MM.1S (cell line): ENCODE measurements at regions not wholly inside any gene's neighbourhood (a gene's known extent, or its start where the extent isn't known, plus 50 kb on each side); places are given as distances from the start of the nearest gene placed in this dataset.

ENCODE experiments used
- DNase-seq: peaks from one replicate; pipeline ENCODE4 v3.0.0-alpha.2; 2015
- H2AFZ ChIP-seq: fragments of 300-600 bp; sonication (generic); 2 replicates; pipeline ENCODE4 v1.6.0; 2016; ENCODE audit warnings: antibody characterized with exemption, low read length
- H3F3A ChIP-seq: fragments of 300-600 bp; sonication (generic); 2 replicates; pipeline ENCODE4 v1.6.1; 2016; ENCODE audit warnings: mild to moderate bottlenecking, antibody characterized with exemption, low read length, moderate library complexity, mixed read lengths; ENCODE audit not compliant: insufficient read depth
- H3K27ac ChIP-seq: fragments of 300-600 bp; sonication (generic); 2 replicates; pipeline ENCODE4 v1.5.1; 2016; ENCODE audit warnings: mild to moderate bottlenecking, low read length
- H3K27me3 ChIP-seq: fragments of 300-600 bp; sonication (generic); replicated peaks from 2 replicates; pipeline ENCODE4 v1.6.0; 2016; ENCODE audit warnings: low read length; ENCODE audit not compliant: insufficient read depth
- H3K36me3 ChIP-seq: fragments of 300-600 bp; sonication (generic); replicated peaks from 2 replicates; pipeline ENCODE4 v1.6.1; 2016; ENCODE audit warnings: mild to moderate bottlenecking, low read length, mixed read lengths; ENCODE audit not compliant: insufficient read depth
- H3K4me1 ChIP-seq: fragments of 300-600 bp; sonication (generic); 2 replicates; pipeline ENCODE4 v1.6.1; 2016; ENCODE audit warnings: low read length, mixed read lengths
- H3K4me2 ChIP-seq: fragments of 300-600 bp; sonication (generic); 2 replicates; pipeline ENCODE4 v1.6.0; 2016; ENCODE audit warnings: low read depth, low read length
- H3K4me3 ChIP-seq: fragments of 300-600 bp; sonication (generic); 2 replicates; pipeline ENCODE4 v1.5.1; 2016; ENCODE audit warnings: low read length, mixed read lengths
- H3K79me2 ChIP-seq: fragments of 300-600 bp; sonication (generic); 2 replicates; pipeline ENCODE4 v1.6.1; 2016; ENCODE audit warnings: mixed run types, low read length, mixed read lengths
- H3K9ac ChIP-seq: fragments of 300-600 bp; sonication (generic); 2 replicates; pipeline ENCODE4 v1.6.1; 2016; ENCODE audit warnings: low read length, mixed read lengths
- H3K9me2 ChIP-seq: fragments of 300-600 bp; sonication (generic); replicated peaks from 2 replicates; pipeline ENCODE4 v1.6.1; 2016; ENCODE audit warnings: mild to moderate bottlenecking, low read length, mixed read lengths; ENCODE audit not compliant: insufficient read depth
- H3K9me3 ChIP-seq: fragments of 300-600 bp; sonication (generic); replicated peaks from 2 replicates; pipeline ENCODE4 v1.6.1; 2016; ENCODE audit warnings: mild to moderate bottlenecking, low read length, mixed read lengths; ENCODE audit not compliant: insufficient read depth
- H4K20me1 ChIP-seq: fragments of 300-600 bp; sonication (generic); 2 replicates; pipeline ENCODE4 v1.6.1; 2016; ENCODE audit warnings: mild to moderate bottlenecking, low read length, moderate library complexity, mixed read lengths; ENCODE audit not compliant: insufficient read depth
- CTCF ChIP-seq: fragments of 300-600 bp; sonication (generic); IDR thresholded peaks from 2 replicates; pipeline ENCODE4 v1.5.1; 2016; ENCODE audit warnings: antibody characterized with exemption, low read length, mixed read lengths
- EZH2 ChIP-seq: fragments of 300-600 bp; sonication (generic); optimal IDR thresholded peaks from 2 replicates; pipeline ENCODE3; 2017; ENCODE audit warnings: low read depth, mild to moderate bottlenecking, antibody characterized with exemption, low read length, mixed read lengths
- EZH2phosphoT487 ChIP-seq: fragments of 300-600 bp; sonication (generic); IDR thresholded peaks from 2 replicates; pipeline ENCODE4 v1.6.1; 2018; ENCODE audit warnings: antibody characterized with exemption, low read length

- no peak overlapping the region for H3K9ac ChIP-seq
- H2AFZ ChIP-seq = no peak overlapping the region
- no peaks in the 10 kb centered on the region for H3K36me3 ChIP-seq
- no peak overlapping the region for H3K4me3 ChIP-seq
- no peaks in the 10 kb centered on the region for H3F3A ChIP-seq
- no peak for DNase-seq
- no peaks in the 10 kb centered on the region for H3K9me2 ChIP-seq
- no peaks in the 10 kb centered on the region for H3K79me2 ChIP-seq
- no peaks in the 10 kb centered on the region for H3K4me1 ChIP-seq
- H3K4me2 ChIP-seq = no peak overlapping the region
- no peak overlapping the region for H3K27ac ChIP-seq
- H3K27me3 ChIP-seq = no peaks in the 10 kb centered on the region
- no peaks in the 10 kb centered on the region for H4K20me1 ChIP-seq
- TF ChIP-seq EZH2phosphoT487 (no peak), EZH2 (no peak), CTCF (no peak)
- H3K9me3 ChIP-seq = no peaks in the 10 kb centered on the region
Observed at GRCh38 chr17:71089431-71089830, 920.1 kb downstream of the KCNJ2 start.

- H3K36me3 ChIP-seq = no peaks in the 10 kb centered on the region
- no peak overlapping the region for H3K4me3 ChIP-seq
- no peaks in the 10 kb centered on the region for H3K79me2 ChIP-seq
- H3K27ac ChIP-seq = no peak overlapping the region
- H3K27me3 ChIP-seq = no peaks in the 10 kb centered on the region
- peak; percentile 40 for DNase-seq
- H4K20me1 ChIP-seq = no peaks in the 10 kb centered on the region
- TF ChIP-seq CTCF = no peak
- no peak for TF ChIP-seq EZH2phosphoT487
- TF ChIP-seq EZH2 = no peak
- H3F3A ChIP-seq = no peaks in the 10 kb centered on the region
- H2AFZ ChIP-seq = no peak overlapping the region
- H3K4me1 ChIP-seq = no peaks in the 10 kb centered on the region
- H3K4me2 ChIP-seq = no peak overlapping the region
- H3K9me3 ChIP-seq = no peaks in the 10 kb centered on the region
- H3K9me2 ChIP-seq = no peaks in the 10 kb centered on the region
- H3K9ac ChIP-seq = no peak overlapping the region
Observed at GRCh38 chr17:71098071-71098470, 928.7 kb downstream of the KCNJ2 start.

DNA sequence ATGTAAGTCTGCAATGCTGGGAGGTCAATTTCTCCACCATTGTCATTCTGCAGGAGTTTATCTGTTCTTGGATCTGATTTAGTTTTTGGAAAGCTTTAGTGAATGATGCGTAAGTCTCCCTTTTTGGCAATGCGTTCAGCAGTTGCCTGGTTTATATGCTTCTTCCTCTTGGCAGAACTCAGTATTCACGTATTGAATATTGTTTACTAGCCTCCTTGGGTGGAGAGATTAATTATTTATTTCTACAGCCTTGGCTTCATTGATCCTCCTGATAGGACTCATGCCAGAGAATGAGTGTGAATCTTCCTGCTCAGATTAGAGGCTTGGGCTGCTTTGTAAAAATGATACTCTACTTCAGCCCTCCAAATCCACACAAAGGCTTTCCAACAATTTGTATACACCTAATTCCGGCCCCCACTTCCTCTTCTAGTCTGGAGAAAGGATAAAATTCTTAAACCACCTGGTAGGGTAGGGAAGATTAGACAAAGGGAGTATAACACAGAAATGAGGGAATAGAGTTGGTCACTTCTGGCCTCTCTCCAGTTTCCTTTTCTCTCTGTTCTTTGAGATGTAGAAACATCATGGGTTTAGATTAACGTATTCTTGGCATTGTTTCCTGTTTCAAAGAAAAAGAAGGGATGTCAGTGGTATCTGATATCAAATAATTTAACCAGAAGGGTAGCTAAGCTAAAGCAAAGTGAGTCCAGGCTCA lies 929.8 kb downstream of the KCNJ2 start:
- H3K9me2 ChIP-seq = no peaks in the 10 kb centered on the region
- H3K9ac ChIP-seq = no peak overlapping the region
- H3K4me3 ChIP-seq = no peak overlapping the region
- no peaks in the 10 kb centered on the region for H3K36me3 ChIP-seq
- no peak overlapping the region for H2AFZ ChIP-seq
- no peaks in the 10 kb centered on the region for H3K4me1 ChIP-seq
- H3F3A ChIP-seq = no peaks in the 10 kb centered on the region
- H3K79me2 ChIP-seq = no peaks in the 10 kb centered on the region
- TF ChIP-seq EZH2 (no peak), CTCF (no peak), EZH2phosphoT487 (no peak)
- no peaks in the 10 kb centered on the region for H3K27me3 ChIP-seq
- no peaks in the 10 kb centered on the region for H3K9me3 ChIP-seq
- no peak overlapping the region for H3K27ac ChIP-seq
- no peak overlapping the region for H3K4me2 ChIP-seq
- DNase-seq = no peak
- no peaks in the 10 kb centered on the region for H4K20me1 ChIP-seq
